ENCODE measurements at regions not wholly inside any gene's neighbourhood (a gene's known extent, or its start where the extent isn't known, plus 50 kb on each side); places are given as distances from the start of the nearest gene placed in this dataset.

DNA sequence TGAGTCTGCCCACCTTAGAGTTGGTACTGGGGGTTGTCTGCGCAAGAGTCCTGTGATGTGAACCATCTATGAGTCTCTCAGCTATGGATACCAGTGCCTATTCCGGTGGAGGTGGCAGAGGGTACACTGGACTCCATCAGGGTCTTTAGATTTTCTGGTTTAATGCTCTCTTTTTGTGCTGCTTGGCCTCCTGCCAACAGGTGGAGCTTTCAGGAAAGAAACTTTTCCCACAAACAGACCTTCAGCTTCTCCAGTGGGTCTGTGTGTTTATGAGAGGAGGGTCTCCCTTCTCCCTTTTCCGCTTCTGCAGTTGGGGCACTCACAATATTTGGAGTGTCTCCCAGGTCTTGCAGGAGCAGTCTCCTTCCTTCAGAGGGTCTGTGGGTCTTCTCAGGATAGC is 1721.9 kb upstream of the SLC39A10 start:
- WGBS (ENCODE audit: low lambda C conversion rate): 69% methylated on average over 3 of the region's 3 CpGs
- no peak overlapping the region for H3K4me2 ChIP-seq
- H4K20me1 ChIP-seq (ENCODE audit: insufficient read depth): no peaks in the 10 kb centered on the region
- no peak for TF ChIP-seq EZH2phosphoT487 (IDR thresholded peaks at IDR 0.05; ENCODE audit: borderline replicate concordance, low read depth)
- no peaks in the 10 kb centered on the region for H3K79me2 ChIP-seq (ENCODE audit: insufficient read depth)
- CTCF ChIA-PET: no interaction called here
- no peaks in the 10 kb centered on the region for H3F3A ChIP-seq (replicated peaks; ENCODE audit: insufficient read depth)
- H3K4me3 ChIP-seq (ENCODE audit: low read depth in 2 of 2, low read length in 1 of 2): no peak overlapping the region
- H3K27me3 ChIP-seq (ENCODE audit: insufficient read depth): no peaks in the 10 kb centered on the region
- no peaks in the 10 kb centered on the region for H3K9me3 ChIP-seq
- POLR2A ChIA-PET: no interaction called here
- no peak for DNase-seq
- H3K9ac ChIP-seq: no peak overlapping the region
- no peak overlapping the region for H2AFZ ChIP-seq (ENCODE audit: low read depth)
- H3K9me2 ChIP-seq: no peaks in the 10 kb centered on the region
- H3K27ac ChIP-seq (ENCODE audit: low read depth in 2 of 2, low read length in 1 of 2): no peak overlapping the region
- H3K4me1 ChIP-seq (ENCODE audit: control insufficient read depth in 1 of 2, insufficient read depth in 2 of 2, low read depth in 1 of 2, low read length in 1 of 2): no peaks in the 10 kb centered on the region
- H3K36me3 ChIP-seq (replicated peaks in 1 of 2; ENCODE audit: control insufficient read depth in 1 of 2, insufficient read depth in 2 of 2, low read length in 1 of 2): no peaks in the 10 kb centered on the region

DNA sequence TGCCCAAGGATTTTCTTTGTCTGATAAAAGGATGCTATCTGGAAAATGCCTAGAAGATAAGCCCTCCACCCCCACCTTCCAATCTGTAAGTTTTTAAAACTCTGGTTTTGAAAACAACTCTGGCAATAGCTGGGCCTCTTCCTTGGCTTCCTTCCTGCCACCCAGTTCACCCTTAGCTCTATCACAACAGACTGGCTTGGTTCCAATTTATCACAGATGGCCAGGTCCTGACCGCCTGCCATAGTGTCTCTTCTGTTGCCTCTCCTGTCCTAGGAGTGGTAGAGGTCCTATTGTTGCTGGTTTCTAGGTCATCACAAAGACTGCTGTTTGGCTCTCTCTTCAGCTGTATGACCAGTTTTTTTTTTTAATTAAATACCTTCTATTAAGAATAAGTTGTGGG is 1727.9 kb upstream of the SLC39A10 start:
- no peak overlapping the region for H3K4me3 ChIP-seq (ENCODE audit: low read depth in 2 of 2, low read length in 1 of 2)
- H3K9me2 ChIP-seq: no peaks in the 10 kb centered on the region
- no peak overlapping the region for H3K4me2 ChIP-seq
- H3K27ac ChIP-seq (ENCODE audit: low read depth in 2 of 2, low read length in 1 of 2): no peak overlapping the region
- ChIA-PET CTCF (interaction anchor here (1.0 to 1.5 kb wide), 2 partner anchors 15 to 20 kb away, joined by 3 read pairs; no protein-coding TSS in a partner anchor), POLR2A (no interaction called here)
- TF ChIP-seq, protein P1, sequence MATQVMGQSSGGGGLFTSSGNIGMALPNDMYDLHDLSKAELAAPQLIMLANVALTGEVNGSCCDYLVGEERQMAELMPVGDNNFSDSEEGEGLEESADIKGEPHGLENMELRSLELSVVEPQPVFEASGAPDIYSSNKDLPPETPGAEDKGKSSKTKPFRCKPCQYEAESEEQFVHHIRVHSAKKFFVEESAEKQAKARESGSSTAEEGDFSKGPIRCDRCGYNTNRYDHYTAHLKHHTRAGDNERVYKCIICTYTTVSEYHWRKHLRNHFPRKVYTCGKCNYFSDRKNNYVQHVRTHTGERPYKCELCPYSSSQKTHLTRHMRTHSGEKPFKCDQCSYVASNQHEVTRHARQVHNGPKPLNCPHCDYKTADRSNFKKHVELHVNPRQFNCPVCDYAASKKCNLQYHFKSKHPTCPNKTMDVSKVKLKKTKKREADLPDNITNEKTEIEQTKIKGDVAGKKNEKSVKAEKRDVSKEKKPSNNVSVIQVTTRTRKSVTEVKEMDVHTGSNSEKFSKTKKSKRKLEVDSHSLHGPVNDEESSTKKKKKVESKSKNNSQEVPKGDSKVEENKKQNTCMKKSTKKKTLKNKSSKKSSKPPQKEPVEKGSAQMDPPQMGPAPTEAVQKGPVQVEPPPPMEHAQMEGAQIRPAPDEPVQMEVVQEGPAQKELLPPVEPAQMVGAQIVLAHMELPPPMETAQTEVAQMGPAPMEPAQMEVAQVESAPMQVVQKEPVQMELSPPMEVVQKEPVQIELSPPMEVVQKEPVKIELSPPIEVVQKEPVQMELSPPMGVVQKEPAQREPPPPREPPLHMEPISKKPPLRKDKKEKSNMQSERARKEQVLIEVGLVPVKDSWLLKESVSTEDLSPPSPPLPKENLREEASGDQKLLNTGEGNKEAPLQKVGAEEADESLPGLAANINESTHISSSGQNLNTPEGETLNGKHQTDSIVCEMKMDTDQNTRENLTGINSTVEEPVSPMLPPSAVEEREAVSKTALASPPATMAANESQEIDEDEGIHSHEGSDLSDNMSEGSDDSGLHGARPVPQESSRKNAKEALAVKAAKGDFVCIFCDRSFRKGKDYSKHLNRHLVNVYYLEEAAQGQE (IDR thresholded peaks at IDR 0.05; ENCODE audit: low read depth, low read length): no peak
- TF ChIP-seq TCF12 (IDR thresholded peaks at IDR 0.05) (no peak), SMC3 (IDR thresholded peaks at IDR 0.05; ENCODE audit: low read depth, low read length) (no peak), POLR2AphosphoS5 (IDR thresholded peaks at IDR 0.05; ENCODE audit: low read depth, low read length) (no peak), GABPA (IDR thresholded peaks at IDR 0.05; ENCODE audit: low read depth) (no peak), FOXJ3 (CRISPR knock-in tag; IDR thresholded peaks at IDR 0.05) (no peak), YY1 (IDR thresholded peaks at IDR 0.05; ENCODE audit: low read depth) (no peak), SIN3A (IDR thresholded peaks at IDR 0.05; ENCODE audit: borderline replicate concordance, low read depth, low read length) (no peak), NFIC (IDR thresholded peaks at IDR 0.05; ENCODE audit: borderline replicate concordance) (no peak), NRF1 (IDR thresholded peaks at IDR 0.05; ENCODE audit: low read depth, low read length) (no peak), RAD21 (IDR thresholded peaks at IDR 0.05; ENCODE audit: low read length) (no peak)
- TF ChIP-seq, protein P2, sequence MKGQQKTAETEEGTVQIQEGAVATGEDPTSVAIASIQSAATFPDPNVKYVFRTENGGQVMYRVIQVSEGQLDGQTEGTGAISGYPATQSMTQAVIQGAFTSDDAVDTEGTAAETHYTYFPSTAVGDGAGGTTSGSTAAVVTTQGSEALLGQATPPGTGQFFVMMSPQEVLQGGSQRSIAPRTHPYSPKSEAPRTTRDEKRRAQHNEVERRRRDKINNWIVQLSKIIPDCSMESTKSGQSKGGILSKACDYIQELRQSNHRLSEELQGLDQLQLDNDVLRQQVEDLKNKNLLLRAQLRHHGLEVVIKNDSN (IDR thresholded peaks at IDR 0.05; ENCODE audit: borderline replicate concordance, low read depth): no peak
- no peaks in the 10 kb centered on the region for H3K9me3 ChIP-seq
- H3K9ac ChIP-seq: no peak overlapping the region
- no peak overlapping the region for H2AFZ ChIP-seq (ENCODE audit: low read depth)
- H4K20me1 ChIP-seq (ENCODE audit: insufficient read depth): no peaks in the 10 kb centered on the region
- H3K79me2 ChIP-seq (ENCODE audit: insufficient read depth): no peaks in the 10 kb centered on the region
- no peaks in the 10 kb centered on the region for H3K27me3 ChIP-seq (ENCODE audit: insufficient read depth)
- H3K36me3 ChIP-seq (replicated peaks in 1 of 2; ENCODE audit: control insufficient read depth in 1 of 2, insufficient read depth in 2 of 2, low read length in 1 of 2): no peaks in the 10 kb centered on the region
- no peaks in the 10 kb centered on the region for H3F3A ChIP-seq (replicated peaks; ENCODE audit: insufficient read depth)
- 90% methylated on average over 1 of the region's 1 CpG for WGBS (ENCODE audit: low lambda C conversion rate)
- DNase-seq: no peak
- no peaks in the 10 kb centered on the region for H3K4me1 ChIP-seq (ENCODE audit: control insufficient read depth in 1 of 2, insufficient read depth in 2 of 2, low read depth in 1 of 2, low read length in 1 of 2)
